ENCODE measurements at regions not wholly inside any gene's neighbourhood (a gene's known extent, or its start where the extent isn't known, plus 50 kb on each side); places are given as distances from the start of the nearest gene placed in this dataset.

DNA sequence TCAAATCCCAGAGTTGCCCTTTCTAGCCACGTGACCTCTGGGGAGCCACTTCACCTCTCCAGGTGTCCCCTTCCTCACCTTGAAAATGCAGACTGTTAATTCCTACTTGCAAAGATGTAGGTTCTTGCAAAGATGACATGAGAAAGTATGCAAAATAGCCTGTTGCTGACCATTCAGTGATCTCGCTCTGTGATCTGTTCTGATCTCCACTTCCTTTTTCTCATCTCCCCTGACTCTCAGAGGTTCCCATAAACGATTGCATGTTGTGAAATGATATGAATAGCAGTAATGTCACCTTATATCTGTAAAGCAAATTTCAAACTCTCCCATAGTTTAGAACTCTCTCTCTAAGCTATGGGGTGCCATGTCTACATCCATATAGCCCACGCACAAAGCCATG, 182.3 kb downstream of the TMEM132E start:
- TF ChIP-seq POLR2AphosphoS5 (IDR thresholded peaks at IDR 0.05; ENCODE audit: insufficient read depth in 1 of 2, low read depth in 1 of 2) (no peak), CTCF (IDR thresholded peaks at IDR 0.05) (no peak), POLR2A (IDR thresholded peaks at IDR 0.05) (no peak)
- H3K27me3 ChIP-seq: no peaks in the 10 kb centered on the region
- no peak overlapping the region for H3K27ac ChIP-seq
- intact Hi-C loops (cut with DNase I): no loop called here
- no peak for DNase-seq (ENCODE audit: extremely low spot score in 2 of 2)
- H3K4me1 ChIP-seq: no peaks in the 10 kb centered on the region
- H3K36me3 ChIP-seq: no peaks in the 10 kb centered on the region
- H3K9me3 ChIP-seq: no peaks in the 10 kb centered on the region
- H3K4me3 ChIP-seq: no peak overlapping the region

- Histone ChIP-seq H3K4me1 (no peaks in the 10 kb centered on the region), H3K9me3 (no peaks in the 10 kb centered on the region), H3K36me3 (no peaks in the 10 kb centered on the region), H3K27me3 (no peaks in the 10 kb centered on the region), H3K27ac (no peak overlapping the region), H3K4me3 (no peak overlapping the region)
- no peak for TF ChIP-seq POLR2AphosphoS5 (IDR thresholded peaks at IDR 0.05; ENCODE audit: insufficient read depth in 1 of 2, low read depth in 1 of 2)
- no peak for DNase-seq (ENCODE audit: extremely low spot score in 2 of 2)
- intact Hi-C loops (cut with DNase I): no loop called here
Measured at GRCh38 chr17:34760931-34761495, 181.6 kb downstream of the TMEM132E start.

GRCh38 chr17:34758718-34759117, 179.3 kb downstream of the TMEM132E start:
- intact Hi-C loops (cut with DNase I): no loop called here
- Histone ChIP-seq H3K9me3 (no peaks in the 10 kb centered on the region), H3K27me3 (no peaks in the 10 kb centered on the region), H3K4me3 (no peak overlapping the region), H3K36me3 (no peaks in the 10 kb centered on the region), H3K4me1 (no peaks in the 10 kb centered on the region), H3K27ac (no peak overlapping the region)
- DNase-seq (ENCODE audit: extremely low spot score in 2 of 2): no peak
- TF ChIP-seq CTCF (IDR thresholded peaks at IDR 0.05) (no peak), POLR2AphosphoS5 (IDR thresholded peaks at IDR 0.05; ENCODE audit: insufficient read depth in 1 of 2, low read depth in 1 of 2) (no peak), POLR2A (IDR thresholded peaks at IDR 0.05) (no peak)

GRCh38 chr17:34758316-34758715, 178.9 kb downstream of the TMEM132E start:
- Histone ChIP-seq H3K27ac (no peak overlapping the region), H3K36me3 (no peaks in the 10 kb centered on the region), H3K4me1 (no peaks in the 10 kb centered on the region), H3K9me3 (no peaks in the 10 kb centered on the region), H3K4me3 (no peak overlapping the region), H3K27me3 (no peaks in the 10 kb centered on the region)
- intact Hi-C loops (cut with DNase I): no loop called here
- no peak for TF ChIP-seq POLR2AphosphoS5 (IDR thresholded peaks at IDR 0.05; ENCODE audit: insufficient read depth in 1 of 2, low read depth in 1 of 2)
- no peak for TF ChIP-seq POLR2A (IDR thresholded peaks at IDR 0.05)
- no peak for TF ChIP-seq CTCF (IDR thresholded peaks at IDR 0.05)
- DNase-seq (ENCODE audit: extremely low spot score in 2 of 2): no peak

- H3K4me1 ChIP-seq: no peaks in the 10 kb centered on the region
- intact Hi-C loops (cut with DNase I): no loop called here
- no peak for DNase-seq (ENCODE audit: extremely low spot score in 2 of 2)
Measured at GRCh38 chr17:34757611-34758010, 178.2 kb downstream of the TMEM132E start.

More at GRCh38 chr17:34757611-34758010, 178.2 kb downstream of the TMEM132E start:
- H3K27me3 ChIP-seq: no peaks in the 10 kb centered on the region
- H3K36me3 ChIP-seq: no peaks in the 10 kb centered on the region
- H3K4me3 ChIP-seq: no peak overlapping the region
- H3K9me3 ChIP-seq: no peaks in the 10 kb centered on the region
- H3K27ac ChIP-seq: no peak overlapping the region
- no peak for TF ChIP-seq POLR2AphosphoS5 (IDR thresholded peaks at IDR 0.05; ENCODE audit: insufficient read depth in 1 of 2, low read depth in 1 of 2)
- TF ChIP-seq CTCF (IDR thresholded peaks at IDR 0.05): no peak

Measured in vagina (tissue), 2 donors.